ENCODE measurements at regions not wholly inside any gene's neighbourhood (a gene's known extent, or its start where the extent isn't known, plus 50 kb on each side); places are given as distances from the start of the nearest gene placed in this dataset.

- DNase-seq (ENCODE audit: low spot score): no peak
These were observed 86.5 kb upstream of the TNFAIP3 start for GRCh38 chr6:137780447-137781034.

- DNase-seq (ENCODE audit: low spot score): no peak
These were observed 85.4 kb upstream of the TNFAIP3 start for GRCh38 chr6:137781639-137782038.

- DNase-seq (ENCODE audit: low spot score): no peak
These were observed 84.7 kb upstream of the TNFAIP3 start for GRCh38 chr6:137782166-137783039.

GRCh38 chr6:137783710-137784109, 83.3 kb upstream of the TNFAIP3 start:
- DNase-seq (ENCODE audit: low spot score): no peak

GRCh38 chr6:137784583-137784982, 82.5 kb upstream of the TNFAIP3 start:
- no peak for DNase-seq (ENCODE audit: low spot score)

GRCh38 chr6:137787016-137787415, 80.0 kb upstream of the TNFAIP3 start:
- no peak for DNase-seq (ENCODE audit: low spot score)

- no peak for DNase-seq (ENCODE audit: low spot score)
These were observed 78.8 kb upstream of the TNFAIP3 start for GRCh38 chr6:137788248-137788647.

- DNase-seq (ENCODE audit: low spot score): no peak
These were observed 75.5 kb upstream of the TNFAIP3 start for GRCh38 chr6:137791281-137792159.

- DNase-seq (ENCODE audit: low spot score): no peak
These were observed 74.7 kb upstream of the TNFAIP3 start for GRCh38 chr6:137792160-137793033.

- DNase-seq (ENCODE audit: low spot score): no peak
These were observed 73.1 kb upstream of the TNFAIP3 start for GRCh38 chr6:137793805-137794515.

- DNase-seq (ENCODE audit: low spot score): no peak
These were observed 72.4 kb upstream of the TNFAIP3 start for GRCh38 chr6:137794516-137795201.

GRCh38 chr6:137795501-137795900, 71.6 kb upstream of the TNFAIP3 start:
- no peak for DNase-seq (ENCODE audit: low spot score)

GRCh38 chr6:137798261-137798660, 68.8 kb upstream of the TNFAIP3 start:
- DNase-seq (ENCODE audit: low spot score): no peak

GRCh38 chr6:137798846-137799245, 68.2 kb upstream of the TNFAIP3 start:
- no peak for DNase-seq (ENCODE audit: low spot score)

- no peak for DNase-seq (ENCODE audit: low spot score)
These were observed 67.0 kb upstream of the TNFAIP3 start for GRCh38 chr6:137799950-137800568.

- no peak for DNase-seq (ENCODE audit: low spot score)
These were observed 66.3 kb upstream of the TNFAIP3 start for GRCh38 chr6:137800762-137801161.

GRCh38 chr6:137801352-137802114, 65.5 kb upstream of the TNFAIP3 start:
- DNase-seq (ENCODE audit: low spot score): no peak

GRCh38 chr6:137802408-137803182, 64.5 kb upstream of the TNFAIP3 start:
- no peak for DNase-seq (ENCODE audit: low spot score)

Data from kidney capillary endothelial cell (primary cell).